Neural cell (in vitro differentiated cells): ENCODE measurements at regions not wholly inside any gene's neighbourhood (a gene's known extent, or its start where the extent isn't known, plus 50 kb on each side); places are given as distances from the start of the nearest gene placed in this dataset.

Source experiments
- H2AFZ ChIP-seq: fragments of 200-600, 300-800 bp; sonication (generic), shearing (Covaris generic); 2 replicates; pipeline ENCODE4 v1.6.0; 2014; ENCODE audit warnings: low read depth, mild to moderate bottlenecking, antibody characterized with exemption, low read length, moderate library complexity
- H3F3A ChIP-seq: fragments of 200-600 bp; shearing (Covaris generic); 2 replicates; pipeline ENCODE4 v1.6.1; 2016; ENCODE audit warnings: mild to moderate bottlenecking, moderate library complexity, mixed read lengths, antibody characterized with exemption, low read length; ENCODE audit not compliant: insufficient read depth, poor library complexity, severe bottlenecking
- H3K27ac ChIP-seq: fragments of 200-600, 300-800 bp; sonication (generic), shearing (Covaris generic); 2 replicates; pipeline ENCODE4 v1.5.1; 2014; ENCODE audit warnings: mild to moderate bottlenecking, low read length, moderate library complexity
- H3K27me3 ChIP-seq: fragments of 300-800, 200-600 bp; sonication (generic), shearing (Covaris generic); 2 replicates; pipeline ENCODE4 v1.6.0; 2014; ENCODE audit warnings: mild to moderate bottlenecking, low read depth, low read length, moderate library complexity; ENCODE audit not compliant: insufficient read depth
- H3K36me3 ChIP-seq: fragments of 300-800, 200-600 bp; sonication (generic), shearing (Covaris generic); 2 replicates; pipeline ENCODE4 v1.5.1; 2014; ENCODE audit warnings: mild to moderate bottlenecking, antibody characterized with exemption, low read length, moderate library complexity; ENCODE audit not compliant: insufficient read depth
- H3K4me2 ChIP-seq: fragments of 300-800, 200-600 bp; sonication (generic), shearing (Covaris generic); 2 replicates; pipeline ENCODE4 v1.6.0; 2014; ENCODE audit warnings: mild to moderate bottlenecking, low read length
- H3K4me3 ChIP-seq: fragments of 300-800, 200-600 bp; sonication (generic), shearing (Covaris generic); 2 replicates; pipeline ENCODE4 v1.5.1; 2014; ENCODE audit warnings: mild to moderate bottlenecking, low read length, moderate library complexity
- H3K79me2 ChIP-seq: fragments of 200-600 bp; shearing (Covaris generic); replicated peaks from 2 replicates; pipeline ENCODE4 v1.6.0; 2014; ENCODE audit warnings: mild to moderate bottlenecking, low read length, moderate library complexity; ENCODE audit not compliant: insufficient read depth
- H3K9ac ChIP-seq: fragments of 300-800, 200-600 bp; sonication (generic), shearing (Covaris generic); 2 replicates; pipeline ENCODE4 v1.6.1; 2016; ENCODE audit warnings: mild to moderate bottlenecking, low read length, mixed read lengths
- H3K9me2 ChIP-seq: fragments of 200-600 bp; shearing (Covaris generic); 2 replicates; pipeline ENCODE4 v1.6.1; 2016; ENCODE audit warnings: mild to moderate bottlenecking, low read length, mixed read lengths; ENCODE audit not compliant: insufficient read depth
- H3K9me3 ChIP-seq: fragments of 200-600, 300-800 bp; sonication (generic), shearing (Covaris generic); 2 replicates; pipeline ENCODE4 v1.6.1; 2016; ENCODE audit warnings: mild to moderate bottlenecking, mixed run types, low read length, moderate library complexity, mixed read lengths
- H4K20me1 ChIP-seq: fragments of 200-600 bp; shearing (Covaris generic); 2 replicates; pipeline ENCODE4 v1.6.1; 2016; ENCODE audit warnings: mild to moderate bottlenecking, mixed run types; ENCODE audit not compliant: insufficient read depth
- CTCF ChIP-seq: fragments of 450-650 bp; IDR thresholded peaks from 2 replicates; pipeline ENCODE4 v1.5.1; 2014; ENCODE audit warnings: antibody characterized with exemption, mild to moderate bottlenecking, moderate library complexity; ENCODE audit not compliant: poor library complexity, severe bottlenecking
- EP300 ChIP-seq: fragments of 450-650 bp; conservative IDR thresholded peaks from 2 replicates; pipeline ENCODE4 v1.6.1; 2014; ENCODE audit warnings: antibody characterized with exemption, mild to moderate bottlenecking, moderate library complexity; ENCODE audit not compliant: poor library complexity, severe bottlenecking
- EZH2 ChIP-seq: fragments of 200-600, 300-800 bp; shearing (Covaris generic), sonication (generic); IDR thresholded peaks from 2 replicates; pipeline ENCODE4 v1.6.1; 2014; ENCODE audit warnings: antibody characterized with exemption, low read length, borderline replicate concordance, mild to moderate bottlenecking; ENCODE audit not compliant: insufficient read depth, poor library complexity, severe bottlenecking
- MXI1 ChIP-seq: fragments of 450-650 bp; conservative IDR thresholded peaks from 2 replicates; pipeline ENCODE4 v1.6.1; 2014; ENCODE audit warnings: antibody characterized with exemption, mild to moderate bottlenecking; ENCODE audit not compliant: poor library complexity, severe bottlenecking
- POLR2AphosphoS5 ChIP-seq: IDR thresholded peaks from 2 replicates; pipeline ENCODE4 v1.6.1; 2012
- RAD21 ChIP-seq: fragments of 450-650 bp; conservative IDR thresholded peaks from 2 replicates; pipeline ENCODE4 v1.6.1; 2014; ENCODE audit warnings: antibody characterized with exemption, mild to moderate bottlenecking, moderate library complexity
- SMC3 ChIP-seq: fragments of 450-650 bp; conservative IDR thresholded peaks from 2 replicates; pipeline ENCODE4 v1.6.1; 2014; ENCODE audit warnings: antibody characterized with exemption, mild to moderate bottlenecking, moderate library complexity; ENCODE audit not compliant: poor library complexity
- TAF1 ChIP-seq: IDR thresholded peaks from 2 replicates; pipeline ENCODE4 v1.6.1; 2012; ENCODE audit warnings: low read depth
- TF ChIP-seq, protein P1 (sequence below): IDR thresholded peaks from 2 replicates; pipeline ENCODE4 v1.6.1; 2012; ENCODE audit warnings: borderline replicate concordance

DNA sequence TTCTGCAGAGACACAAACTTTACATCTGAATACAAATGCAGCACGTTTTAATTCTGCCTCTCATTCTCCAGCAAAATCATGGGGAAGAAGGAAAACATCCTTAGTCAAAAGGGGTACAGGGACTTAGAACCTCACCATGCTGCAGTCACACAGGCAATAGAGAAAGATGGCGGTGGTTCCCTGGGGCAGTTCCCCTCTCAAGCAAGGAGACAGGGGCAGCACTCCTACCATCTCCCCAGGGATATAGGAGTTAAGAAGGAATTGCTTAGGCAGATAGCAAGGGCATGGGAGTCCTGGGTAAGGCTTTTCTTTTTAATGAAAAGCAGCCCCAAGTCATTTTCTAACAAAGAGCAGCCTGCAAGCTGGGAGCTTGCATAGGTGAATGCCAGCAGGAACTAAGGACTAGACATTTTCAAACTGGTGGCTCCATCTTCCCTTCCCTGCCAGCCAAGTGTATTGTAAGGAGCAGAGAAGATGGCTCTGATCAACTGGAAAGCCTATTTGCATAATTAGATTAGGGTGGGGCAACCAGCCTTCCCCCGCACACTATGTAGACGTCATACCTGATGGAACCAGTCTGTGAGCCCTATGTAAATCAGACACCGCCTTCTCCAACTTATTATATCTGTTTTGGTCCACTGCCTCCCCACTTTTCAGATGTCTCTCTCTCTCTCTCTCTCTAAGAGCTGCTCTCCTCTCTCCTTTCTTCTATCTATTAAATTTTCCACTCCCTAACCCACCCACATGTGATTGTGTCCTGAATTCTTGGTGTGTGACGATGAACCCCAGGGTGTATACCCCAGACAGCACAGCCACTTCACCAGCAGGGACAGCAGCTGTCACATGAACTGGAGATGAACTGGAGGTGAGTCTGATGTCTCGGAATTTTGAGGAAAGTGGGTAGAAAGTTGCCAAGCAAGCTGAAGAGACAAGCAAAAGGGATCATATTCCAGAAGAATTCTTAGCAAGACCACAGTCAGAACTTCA is 514.5 kb downstream of the IRS2 start:
- Histone ChIP-seq H2AFZ (no peak overlapping the region), H4K20me1 (no peaks in the 10 kb centered on the region), H3K4me2 (no peak overlapping the region), H3K9me2 (no peaks in the 10 kb centered on the region), H3K79me2 (no peaks in the 10 kb centered on the region), H3K27ac (no peak overlapping the region), H3K36me3 (no peaks in the 10 kb centered on the region), H3K9me3 (no peaks in the 10 kb centered on the region), H3K27me3 (no peaks in the 10 kb centered on the region), H3F3A (no peaks in the 10 kb centered on the region), H3K9ac (no peak overlapping the region), H3K4me3 (no peak overlapping the region)
- TF ChIP-seq SMC3 (no peak), MXI1 (no peak), CTCF (no peak), TAF1 (no peak), RAD21 (no peak), EP300 (no peak), EZH2 (no peak), POLR2AphosphoS5 (no peak)
- TF ChIP-seq, protein P1, sequence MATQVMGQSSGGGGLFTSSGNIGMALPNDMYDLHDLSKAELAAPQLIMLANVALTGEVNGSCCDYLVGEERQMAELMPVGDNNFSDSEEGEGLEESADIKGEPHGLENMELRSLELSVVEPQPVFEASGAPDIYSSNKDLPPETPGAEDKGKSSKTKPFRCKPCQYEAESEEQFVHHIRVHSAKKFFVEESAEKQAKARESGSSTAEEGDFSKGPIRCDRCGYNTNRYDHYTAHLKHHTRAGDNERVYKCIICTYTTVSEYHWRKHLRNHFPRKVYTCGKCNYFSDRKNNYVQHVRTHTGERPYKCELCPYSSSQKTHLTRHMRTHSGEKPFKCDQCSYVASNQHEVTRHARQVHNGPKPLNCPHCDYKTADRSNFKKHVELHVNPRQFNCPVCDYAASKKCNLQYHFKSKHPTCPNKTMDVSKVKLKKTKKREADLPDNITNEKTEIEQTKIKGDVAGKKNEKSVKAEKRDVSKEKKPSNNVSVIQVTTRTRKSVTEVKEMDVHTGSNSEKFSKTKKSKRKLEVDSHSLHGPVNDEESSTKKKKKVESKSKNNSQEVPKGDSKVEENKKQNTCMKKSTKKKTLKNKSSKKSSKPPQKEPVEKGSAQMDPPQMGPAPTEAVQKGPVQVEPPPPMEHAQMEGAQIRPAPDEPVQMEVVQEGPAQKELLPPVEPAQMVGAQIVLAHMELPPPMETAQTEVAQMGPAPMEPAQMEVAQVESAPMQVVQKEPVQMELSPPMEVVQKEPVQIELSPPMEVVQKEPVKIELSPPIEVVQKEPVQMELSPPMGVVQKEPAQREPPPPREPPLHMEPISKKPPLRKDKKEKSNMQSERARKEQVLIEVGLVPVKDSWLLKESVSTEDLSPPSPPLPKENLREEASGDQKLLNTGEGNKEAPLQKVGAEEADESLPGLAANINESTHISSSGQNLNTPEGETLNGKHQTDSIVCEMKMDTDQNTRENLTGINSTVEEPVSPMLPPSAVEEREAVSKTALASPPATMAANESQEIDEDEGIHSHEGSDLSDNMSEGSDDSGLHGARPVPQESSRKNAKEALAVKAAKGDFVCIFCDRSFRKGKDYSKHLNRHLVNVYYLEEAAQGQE, result no peak

DNA sequence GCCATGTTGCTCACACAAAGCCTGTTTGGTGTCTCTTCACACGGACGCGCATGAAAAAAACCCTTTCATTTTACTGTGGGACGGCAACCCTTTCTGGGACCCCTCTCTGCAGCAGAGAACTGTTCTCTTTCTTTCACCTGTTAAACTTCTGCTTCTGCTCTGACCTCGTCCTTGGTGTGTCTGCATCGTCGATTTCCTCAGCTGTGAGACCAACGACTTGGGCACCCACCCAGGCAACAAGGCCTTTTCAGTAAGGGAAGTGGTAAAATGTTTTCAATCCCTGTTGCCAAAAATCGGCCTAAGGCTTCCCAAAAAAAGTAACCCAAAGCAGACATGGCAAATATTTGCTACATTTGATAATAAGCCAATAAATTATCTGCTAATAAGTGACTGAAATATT is 515.3 kb downstream of the IRS2 start:
- H3K9me2 ChIP-seq, result no peaks in the 10 kb centered on the region

More for the DNA sequence above, 515.3 kb downstream of the IRS2 start:
- Histone ChIP-seq H3F3A (no peaks in the 10 kb centered on the region), H3K4me3 (no peak overlapping the region), H3K27ac (no peak overlapping the region), H2AFZ (no peak overlapping the region), H4K20me1 (no peaks in the 10 kb centered on the region), H3K9ac (no peak overlapping the region), H3K36me3 (no peaks in the 10 kb centered on the region), H3K79me2 (no peaks in the 10 kb centered on the region), H3K4me2 (no peak overlapping the region), H3K27me3 (no peaks in the 10 kb centered on the region), H3K9me3 (no peaks in the 10 kb centered on the region)
- TF ChIP-seq TAF1 (no peak), CTCF (no peak), EZH2 (no peak), RAD21 (no peak), SMC3 (no peak), EP300 (no peak), POLR2AphosphoS5 (no peak)
- TF ChIP-seq, protein P1, result no peak
